A549 (cell line): ENCODE measurements at regions not wholly inside any gene's neighbourhood (a gene's known extent, or its start where the extent isn't known, plus 50 kb on each side); places are given as distances from the start of the nearest gene placed in this dataset.

Source experiments
- CTCF ChIP-seq: fragments of >200 bp; sonication (Bioruptor Twin); formaldehyde crosslinking; IDR thresholded peaks from 3 replicates; pipeline ENCODE4 v1.5.1; 2016
- MAX ChIP-seq: IDR thresholded peaks from 2 replicates; pipeline ENCODE4 v1.6.1; 2012
- USF2 ChIP-seq: fragments of 450-650 bp; IDR thresholded peaks from 2 replicates; pipeline ENCODE4 v1.6.1; 2014; ENCODE audit warnings: antibody characterized with exemption

GRCh38 chr11:33944345-33944692 is 52.4 kb upstream of the LMO2 start:
- TF ChIP-seq USF2, result no peak
- TF ChIP-seq CTCF, result no peak
- TF ChIP-seq MAX, result no peak
